ENCODE measurements at regions not wholly inside any gene's neighbourhood (a gene's known extent, or its start where the extent isn't known, plus 50 kb on each side); places are given as distances from the start of the nearest gene placed in this dataset.

DNA sequence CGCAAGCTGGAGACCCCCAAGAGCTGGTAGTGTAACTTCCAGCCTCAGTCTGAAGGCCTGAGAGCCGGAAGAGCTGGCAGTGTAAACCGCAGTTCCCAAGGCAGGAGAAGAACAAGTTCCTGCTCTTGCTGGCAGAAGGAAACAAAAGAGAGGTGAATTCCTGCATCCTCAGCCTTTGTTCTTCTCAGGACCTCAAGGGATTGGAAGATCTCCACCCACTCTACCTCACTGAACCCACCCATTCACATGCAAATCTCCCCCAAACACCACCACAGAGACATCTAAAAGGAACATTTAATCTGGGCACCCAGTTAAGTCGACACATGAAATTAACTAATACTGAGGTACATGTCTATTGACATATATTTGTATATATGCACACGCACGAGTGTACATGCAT lies 1310.3 kb downstream of the TBC1D22A start:
- ChIA-PET POLR2A (no interaction called here), CTCF (no interaction called here)
- Histone ChIP-seq H3K36me3 (ENCODE audit: control insufficient read depth, insufficient read depth, low read length) (no peaks in the 10 kb centered on the region), H3K4me3 (ENCODE audit: low read depth, low read length) (no peak overlapping the region), H3K27me3 (ENCODE audit: control insufficient read depth, insufficient read depth, low read length) (no peaks in the 10 kb centered on the region)
- DNase-seq (ENCODE audit: low read depth) = no peak
- TF ChIP-seq, protein P1, sequence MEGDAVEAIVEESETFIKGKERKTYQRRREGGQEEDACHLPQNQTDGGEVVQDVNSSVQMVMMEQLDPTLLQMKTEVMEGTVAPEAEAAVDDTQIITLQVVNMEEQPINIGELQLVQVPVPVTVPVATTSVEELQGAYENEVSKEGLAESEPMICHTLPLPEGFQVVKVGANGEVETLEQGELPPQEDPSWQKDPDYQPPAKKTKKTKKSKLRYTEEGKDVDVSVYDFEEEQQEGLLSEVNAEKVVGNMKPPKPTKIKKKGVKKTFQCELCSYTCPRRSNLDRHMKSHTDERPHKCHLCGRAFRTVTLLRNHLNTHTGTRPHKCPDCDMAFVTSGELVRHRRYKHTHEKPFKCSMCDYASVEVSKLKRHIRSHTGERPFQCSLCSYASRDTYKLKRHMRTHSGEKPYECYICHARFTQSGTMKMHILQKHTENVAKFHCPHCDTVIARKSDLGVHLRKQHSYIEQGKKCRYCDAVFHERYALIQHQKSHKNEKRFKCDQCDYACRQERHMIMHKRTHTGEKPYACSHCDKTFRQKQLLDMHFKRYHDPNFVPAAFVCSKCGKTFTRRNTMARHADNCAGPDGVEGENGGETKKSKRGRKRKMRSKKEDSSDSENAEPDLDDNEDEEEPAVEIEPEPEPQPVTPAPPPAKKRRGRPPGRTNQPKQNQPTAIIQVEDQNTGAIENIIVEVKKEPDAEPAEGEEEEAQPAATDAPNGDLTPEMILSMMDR (IDR thresholded peaks at IDR 0.05; ENCODE audit: insufficient read depth, low read depth, low read length) = no peak

DNA sequence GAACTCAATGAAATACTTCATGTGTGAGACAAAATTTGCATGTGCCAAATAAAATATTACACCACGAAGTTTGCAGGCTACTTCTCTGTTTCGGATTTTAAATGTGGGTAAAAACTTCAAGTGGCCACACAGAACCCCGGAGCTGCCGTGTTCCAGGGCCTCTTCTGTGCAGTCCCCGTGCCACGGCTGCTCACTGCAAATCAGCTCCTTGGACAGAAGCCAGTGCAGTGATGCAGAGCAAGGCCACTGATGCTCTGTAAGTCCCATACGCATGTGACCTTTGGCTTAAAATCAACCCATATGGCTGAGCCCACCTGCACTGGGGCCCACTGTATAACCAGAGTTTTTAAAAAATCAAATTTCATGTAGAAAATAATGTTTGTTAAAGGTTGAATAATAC lies 1309.4 kb downstream of the TBC1D22A start:
- ChIA-PET POLR2A (no interaction called here), CTCF (no interaction called here)
- Histone ChIP-seq H3K27me3 (ENCODE audit: control insufficient read depth, insufficient read depth, low read length) (no peaks in the 10 kb centered on the region), H3K4me3 (ENCODE audit: low read depth, low read length) (no peak overlapping the region), H3K36me3 (ENCODE audit: control insufficient read depth, insufficient read depth, low read length) (no peaks in the 10 kb centered on the region)
- TF ChIP-seq, protein P1 (IDR thresholded peaks at IDR 0.05; ENCODE audit: insufficient read depth, low read depth, low read length) = no peak
- DNase-seq (ENCODE audit: low read depth) = no peak

DNA sequence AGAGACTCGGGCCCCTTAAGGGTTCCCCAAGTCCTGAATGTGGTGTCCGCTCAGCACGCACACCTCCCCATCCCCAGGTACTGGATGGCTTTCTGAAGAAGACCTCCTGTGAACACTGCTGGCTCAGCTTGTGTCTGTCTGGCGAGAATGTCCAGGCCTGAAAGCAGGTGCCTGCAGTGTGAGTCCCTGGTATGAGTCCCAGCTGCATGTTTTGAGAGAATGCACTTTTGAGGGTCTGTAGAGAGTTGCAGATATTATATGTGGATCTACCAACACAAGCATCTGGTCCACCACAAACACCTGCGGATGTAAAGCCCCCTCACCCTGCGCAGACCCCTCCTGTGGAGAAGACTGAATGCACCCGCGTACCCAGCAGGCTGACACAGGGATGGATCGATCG lies 1308.9 kb downstream of the TBC1D22A start:
- H3K27me3 ChIP-seq (ENCODE audit: control insufficient read depth, insufficient read depth, low read length) = no peaks in the 10 kb centered on the region
- CTCF ChIA-PET = no interaction called here
- no peaks in the 10 kb centered on the region for H3K36me3 ChIP-seq (ENCODE audit: control insufficient read depth, insufficient read depth, low read length)
- POLR2A ChIA-PET = no interaction called here
- no peak for DNase-seq (ENCODE audit: low read depth)
- TF ChIP-seq, protein P1 (IDR thresholded peaks at IDR 0.05; ENCODE audit: insufficient read depth, low read depth, low read length) = no peak
- no peak overlapping the region for H3K4me3 ChIP-seq (ENCODE audit: low read depth, low read length)

DNA sequence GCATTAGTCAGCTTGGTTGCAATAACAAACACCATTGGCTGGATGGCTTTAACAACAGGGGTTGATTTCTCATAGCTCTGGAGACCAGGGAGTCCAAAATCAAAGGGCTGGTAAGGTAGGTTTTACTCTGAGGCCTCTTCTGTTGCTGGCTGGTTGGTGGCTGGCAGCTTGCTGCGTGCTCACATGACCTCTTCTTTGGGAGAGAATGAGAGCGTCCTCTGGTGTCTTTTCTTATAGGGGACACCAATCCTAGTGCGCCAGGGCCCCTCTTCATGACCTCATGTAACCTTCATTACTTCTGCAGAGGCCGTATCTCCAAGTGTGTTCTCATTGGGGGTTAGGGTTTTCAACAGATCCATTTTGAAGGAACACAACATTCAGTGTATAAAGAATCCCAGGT lies 1308.3 kb downstream of the TBC1D22A start:
- ChIA-PET POLR2A (no interaction called here), CTCF (no interaction called here)
- TF ChIP-seq, protein P1 (IDR thresholded peaks at IDR 0.05; ENCODE audit: insufficient read depth, low read depth, low read length) = no peak
- Histone ChIP-seq H3K4me3 (ENCODE audit: low read depth, low read length) (no peak overlapping the region), H3K36me3 (ENCODE audit: control insufficient read depth, insufficient read depth, low read length) (no peaks in the 10 kb centered on the region), H3K27me3 (ENCODE audit: control insufficient read depth, insufficient read depth, low read length) (no peaks in the 10 kb centered on the region)
- DNase-seq (ENCODE audit: low read depth) = no peak

DNA sequence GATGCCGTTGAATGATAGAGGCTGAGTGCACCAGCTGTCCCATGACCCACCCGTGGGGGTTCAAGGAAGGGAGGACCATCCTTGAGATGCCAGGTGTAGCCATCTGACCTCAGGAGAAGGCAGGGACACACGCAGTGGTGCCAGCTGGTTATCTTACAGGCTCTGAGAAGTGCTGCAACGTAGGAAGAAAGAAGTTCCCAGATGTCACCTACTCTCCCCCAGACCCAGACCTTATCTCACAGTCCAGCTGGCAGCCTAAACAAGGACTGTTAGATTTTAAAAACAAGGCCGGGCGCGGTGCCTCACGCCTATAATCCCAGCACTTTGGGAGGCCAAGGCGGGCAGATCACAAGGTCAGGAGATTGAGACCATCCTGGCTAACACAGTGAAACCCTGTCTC lies 1307.6 kb downstream of the TBC1D22A start:
- no peak for DNase-seq (ENCODE audit: low read depth)
- ChIA-PET CTCF (no interaction called here), POLR2A (no interaction called here)
- TF ChIP-seq, protein P1 (IDR thresholded peaks at IDR 0.05; ENCODE audit: insufficient read depth, low read depth, low read length) = no peak
- H3K36me3 ChIP-seq (ENCODE audit: control insufficient read depth, insufficient read depth, low read length) = no peaks in the 10 kb centered on the region
- H3K4me3 ChIP-seq (ENCODE audit: low read depth, low read length) = no peak overlapping the region
- H3K27me3 ChIP-seq (ENCODE audit: control insufficient read depth, insufficient read depth, low read length) = no peaks in the 10 kb centered on the region

All from BJ (cell line).